ENCODE measurements at regions not wholly inside any gene's neighbourhood (a gene's known extent, or its start where the extent isn't known, plus 50 kb on each side); places are given as distances from the start of the nearest gene placed in this dataset.

GRCh38 chr11:10627816-10628215, 59.4 kb upstream of the LYVE1 start (continued):
- no peak for TF ChIP-seq ZBTB33 (IDR thresholded peaks at IDR 0.05)

- no peak overlapping the region for H3K9ac ChIP-seq (ENCODE audit: low read depth in 1 of 2, low read length in 2 of 2)
- no peak overlapping the region for H3K27ac ChIP-seq (ENCODE audit: low read depth in 1 of 2, low read length in 2 of 2)
- no peaks in the 10 kb centered on the region for H3K36me3 ChIP-seq (ENCODE audit: control insufficient read depth in 4 of 4, insufficient read depth in 3 of 4, low read depth in 1 of 4, low read length in 3 of 4)
- no peaks in the 10 kb centered on the region for H3K9me3 ChIP-seq (ENCODE audit: control insufficient read depth in 4 of 4, low read length in 3 of 4)
- no peak for DNase-seq (ENCODE audit: low spot score)
- WGBS, result 90% methylated on average over 7 of the region's 7 CpGs
- no peaks in the 10 kb centered on the region for H3K27me3 ChIP-seq (ENCODE audit: control insufficient read depth in 4 of 4, insufficient read depth in 4 of 4, low read length in 3 of 4)
- H3K4me3 ChIP-seq (ENCODE audit: low read depth in 1 of 3, low read length in 3 of 3), result no peak overlapping the region
- no peak for TF ChIP-seq REST (IDR thresholded peaks at IDR 0.05)
- no peak for TF ChIP-seq YY1 (IDR thresholded peaks at IDR 0.05)
- TF ChIP-seq FOXA1 (IDR thresholded peaks at IDR 0.05), result no peak
- TF ChIP-seq HNF4G (IDR thresholded peaks at IDR 0.05), result no peak
- no peak for TF ChIP-seq SP1 (IDR thresholded peaks at IDR 0.05)
- TF ChIP-seq, protein P1, sequence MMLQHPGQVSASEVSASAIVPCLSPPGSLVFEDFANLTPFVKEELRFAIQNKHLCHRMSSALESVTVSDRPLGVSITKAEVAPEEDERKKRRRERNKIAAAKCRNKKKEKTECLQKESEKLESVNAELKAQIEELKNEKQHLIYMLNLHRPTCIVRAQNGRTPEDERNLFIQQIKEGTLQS (IDR thresholded peaks at IDR 0.05), result no peak
- no peak for TF ChIP-seq EGR1 (IDR thresholded peaks at IDR 0.05; ENCODE audit: low read depth in 2 of 2)
- no peak for TF ChIP-seq RXRA (IDR thresholded peaks at IDR 0.05)
- TF ChIP-seq ZBTB33 (IDR thresholded peaks at IDR 0.05), result no peak
- H3K4me1 ChIP-seq (ENCODE audit: control insufficient read depth in 4 of 4, insufficient read depth in 4 of 4, low read length in 3 of 4), result peaks cover 0 to 5% (median 2%) of the 10 kb centered on the region in 4 donors
These were observed 58.8 kb upstream of the LYVE1 start for GRCh38 chr11:10627291-10627690.

DNA sequence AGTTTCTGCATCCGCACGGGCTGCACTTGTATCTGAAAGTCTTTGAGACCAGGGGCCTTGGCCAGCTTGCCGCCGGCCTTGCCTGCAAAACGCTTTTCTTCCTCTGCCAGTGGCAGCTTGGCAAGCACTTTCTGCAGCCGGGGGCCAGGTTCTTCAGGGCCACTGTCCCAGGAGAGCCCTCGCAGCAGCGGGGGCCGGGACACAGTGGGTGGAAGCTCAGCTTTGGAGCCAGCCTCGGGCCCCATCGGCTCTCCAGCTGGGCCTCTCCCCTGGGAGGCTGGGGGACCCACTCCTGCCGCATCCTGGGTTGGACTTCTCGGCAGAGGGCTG, 57.5 kb upstream of the LYVE1 start:
- Histone ChIP-seq H3K4me3 (ENCODE audit: low read depth in 1 of 3, low read length in 3 of 3) (no peak overlapping the region), H3K9me3 (ENCODE audit: control insufficient read depth in 4 of 4, low read length in 3 of 4) (no peaks in the 10 kb centered on the region), H3K27me3 (ENCODE audit: control insufficient read depth in 4 of 4, insufficient read depth in 4 of 4, low read length in 3 of 4) (no peaks in the 10 kb centered on the region), H3K36me3 (ENCODE audit: control insufficient read depth in 4 of 4, insufficient read depth in 3 of 4, low read depth in 1 of 4, low read length in 3 of 4) (no peaks in the 10 kb centered on the region), H3K27ac (ENCODE audit: low read depth in 1 of 2, low read length in 2 of 2) (no peak overlapping the region), H3K4me1 (ENCODE audit: control insufficient read depth in 4 of 4, insufficient read depth in 4 of 4, low read length in 3 of 4) (peaks cover 0 to 5% (median 2%) of the 10 kb centered on the region in 4 donors), H3K9ac (ENCODE audit: low read depth in 1 of 2, low read length in 2 of 2) (no peak overlapping the region)
- WGBS, result 95% methylated on average over 13 of the region's 13 CpGs
- no peak for DNase-seq (ENCODE audit: low spot score)
- TF ChIP-seq SP1 (IDR thresholded peaks at IDR 0.05) (no peak), TAF1 (conservative IDR thresholded peaks at IDR 0.05) (no peak), EGR1 (IDR thresholded peaks at IDR 0.05; ENCODE audit: low read depth in 2 of 2) (no peak), RXRA (IDR thresholded peaks at IDR 0.05) (no peak), FOXA2 (IDR thresholded peaks at IDR 0.05) (no peak), GABPA (IDR thresholded peaks at IDR 0.05 in 1 of 2, conservative IDR thresholded peaks at IDR 0.05 in 1 of 2) (no peak), YY1 (IDR thresholded peaks at IDR 0.05) (no peak), ZBTB33 (IDR thresholded peaks at IDR 0.05) (no peak), RAD21 (IDR thresholded peaks at IDR 0.05) (no peak), NR2F2 (IDR thresholded peaks at IDR 0.05) (no peak), MAX (IDR thresholded peaks at IDR 0.05) (no peak), REST (IDR thresholded peaks at IDR 0.05) (no peak), FOXA1 (IDR thresholded peaks at IDR 0.05) (no peak), HNF4G (IDR thresholded peaks at IDR 0.05) (no peak), JUND (IDR thresholded peaks at IDR 0.05) (no peak)
- TF ChIP-seq, protein P1 (IDR thresholded peaks at IDR 0.05), result no peak

Data from liver (tissue), 7 donors.